Embryonic facial prominence (tissue), 1 donor: ENCODE measurements at regions not wholly inside any gene's neighbourhood (a gene's known extent, or its start where the extent isn't known, plus 50 kb on each side); places are given as distances from the start of the nearest gene placed in this dataset.
"Not testable (repeated sequence)": the region's sequence is repeated elsewhere in the genome, so short reads cannot be mapped to it uniquely, and the experiment has no call there.

Experiments
- DNase-seq: peaks from one replicate; pipeline ENCODE4 v3.0.0-alpha.2; 2016; ENCODE audit errors: extremely low spot score

DNA sequence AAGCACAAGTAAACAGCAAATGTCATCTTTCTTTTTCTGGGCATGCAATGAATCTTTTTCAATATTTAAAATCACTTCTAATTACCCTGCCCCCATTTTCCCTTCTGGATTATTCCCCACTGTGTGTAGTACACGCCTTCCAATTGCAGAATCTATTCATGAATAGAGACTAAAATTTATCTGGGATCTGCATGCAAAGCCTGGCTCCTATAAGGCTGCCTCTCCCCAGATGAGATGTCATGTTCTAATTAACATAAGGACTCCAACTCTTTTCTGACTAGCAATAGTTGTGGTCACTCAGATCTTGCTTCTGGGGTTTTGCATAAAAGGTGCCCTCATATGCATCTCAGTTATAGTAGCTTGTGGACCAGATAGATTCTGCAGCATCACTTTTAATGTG lies 473.5 kb downstream of the BTG1 start:
- no peak for DNase-seq

GRCh38 chr12:91667694-91668093 lies 478.0 kb downstream of the BTG1 start:
- no peak for DNase-seq

GRCh38 chr12:91663744-91664143 lies 481.1 kb upstream of the DCN start:
- no peak for DNase-seq

- no peak for DNase-seq
Observed at GRCh38 chr12:91663310-91663709, 480.7 kb upstream of the DCN start.

- no peak for DNase-seq
Observed at GRCh38 chr12:91662021-91662420, 479.4 kb upstream of the DCN start.

DNA sequence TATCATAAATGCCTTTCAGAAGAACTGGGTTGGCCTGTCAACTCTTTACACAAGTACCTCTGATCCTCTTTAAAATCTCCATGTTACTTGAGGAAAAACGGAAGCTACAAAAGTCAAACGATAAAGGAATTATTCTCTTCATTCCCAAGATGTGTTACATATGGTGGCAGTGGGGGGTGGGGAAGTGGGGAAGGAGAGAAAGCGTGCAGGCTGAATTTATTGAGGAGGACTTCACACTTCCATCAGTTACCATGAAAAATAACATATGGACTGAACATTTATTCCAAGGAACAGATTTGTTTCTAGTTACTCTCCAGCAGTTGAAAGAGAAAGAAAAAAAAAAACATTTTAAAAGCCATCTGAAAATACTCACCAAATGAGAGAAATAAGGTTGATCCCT lies 474.4 kb upstream of the DCN start:
- no peak for DNase-seq

DNA sequence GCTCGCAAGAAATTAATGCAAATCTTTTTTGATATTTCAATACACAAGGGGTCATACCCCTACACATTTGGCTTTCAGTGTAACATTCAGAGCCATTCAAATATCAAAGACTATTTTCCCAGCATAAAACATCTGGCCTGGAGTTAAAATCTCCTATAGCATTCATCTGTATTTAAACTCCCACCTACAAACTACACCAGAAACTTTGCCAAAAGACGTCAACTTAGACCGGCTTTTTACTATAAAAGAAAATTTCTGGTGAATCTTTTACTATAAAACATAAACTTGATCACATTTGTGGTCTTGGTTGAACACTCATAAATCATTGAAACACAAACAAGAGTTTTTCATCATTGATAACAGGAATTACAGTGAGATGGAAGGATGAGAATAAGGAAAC lies 473.3 kb upstream of the DCN start:
- no peak for DNase-seq

- DNase-seq: no peak
Observed at GRCh38 chr12:91654087-91654486, 471.5 kb upstream of the DCN start.

DNA sequence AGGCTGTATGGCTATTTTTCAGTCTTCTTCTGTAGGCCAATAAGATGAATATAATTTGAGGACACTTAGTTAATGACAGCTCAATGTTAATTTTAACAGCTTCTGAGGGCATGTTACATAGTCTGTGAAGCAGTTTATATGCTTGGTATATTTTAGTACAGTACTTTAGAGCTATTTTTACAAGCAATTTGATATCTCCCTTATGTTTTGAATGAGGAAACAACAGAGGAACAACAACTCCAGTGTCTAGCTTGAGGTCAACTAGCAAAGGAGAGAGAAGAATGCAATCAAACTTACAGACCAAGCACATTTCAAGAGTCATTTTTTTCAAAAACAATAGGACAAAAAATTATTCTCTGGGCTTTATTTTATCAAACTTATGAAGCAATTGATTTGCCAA lies 469.1 kb upstream of the DCN start:
- no peak for DNase-seq

DNA sequence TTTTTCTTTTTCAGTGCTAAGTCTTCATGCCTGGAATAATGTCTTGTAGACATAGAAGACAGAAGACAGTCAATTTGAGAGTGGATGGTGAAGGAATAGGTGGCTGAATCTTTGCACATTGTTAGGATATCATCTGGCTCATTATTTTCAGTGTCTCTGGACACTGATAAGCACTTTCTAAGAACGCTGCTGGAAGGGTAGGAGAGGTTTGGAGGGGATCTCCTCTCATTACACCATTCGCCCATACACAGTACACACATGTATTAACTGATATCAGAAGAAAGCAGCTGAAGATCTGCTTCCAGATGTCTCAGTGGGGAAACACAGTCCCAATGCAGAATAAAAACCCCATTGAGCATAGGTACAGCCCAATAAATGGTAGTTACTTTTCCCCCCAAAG lies 461.1 kb upstream of the DCN start:
- no peak for DNase-seq

- DNase-seq: no peak
Observed at GRCh38 chr12:91640021-91640420, 457.4 kb upstream of the DCN start.

DNA sequence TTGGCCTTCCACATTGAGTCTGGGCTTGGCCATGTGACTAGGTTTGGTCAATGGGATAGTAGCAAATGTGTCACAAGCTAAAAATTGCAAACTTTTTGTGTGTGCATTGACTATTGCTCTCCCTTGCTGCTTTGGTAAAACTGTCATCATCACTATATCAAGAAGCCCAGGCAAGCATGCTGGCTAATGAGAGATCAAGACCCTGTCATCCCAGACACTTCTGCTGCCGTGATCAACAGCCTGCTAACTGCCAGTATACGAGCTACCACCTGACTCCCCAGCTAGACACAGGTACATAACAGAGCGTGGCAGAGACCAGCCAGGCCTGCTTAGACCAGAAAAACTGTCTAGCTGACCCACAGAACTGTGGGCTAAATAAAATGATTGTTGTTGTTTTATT lies 456.7 kb upstream of the DCN start:
- no peak for DNase-seq

DNA sequence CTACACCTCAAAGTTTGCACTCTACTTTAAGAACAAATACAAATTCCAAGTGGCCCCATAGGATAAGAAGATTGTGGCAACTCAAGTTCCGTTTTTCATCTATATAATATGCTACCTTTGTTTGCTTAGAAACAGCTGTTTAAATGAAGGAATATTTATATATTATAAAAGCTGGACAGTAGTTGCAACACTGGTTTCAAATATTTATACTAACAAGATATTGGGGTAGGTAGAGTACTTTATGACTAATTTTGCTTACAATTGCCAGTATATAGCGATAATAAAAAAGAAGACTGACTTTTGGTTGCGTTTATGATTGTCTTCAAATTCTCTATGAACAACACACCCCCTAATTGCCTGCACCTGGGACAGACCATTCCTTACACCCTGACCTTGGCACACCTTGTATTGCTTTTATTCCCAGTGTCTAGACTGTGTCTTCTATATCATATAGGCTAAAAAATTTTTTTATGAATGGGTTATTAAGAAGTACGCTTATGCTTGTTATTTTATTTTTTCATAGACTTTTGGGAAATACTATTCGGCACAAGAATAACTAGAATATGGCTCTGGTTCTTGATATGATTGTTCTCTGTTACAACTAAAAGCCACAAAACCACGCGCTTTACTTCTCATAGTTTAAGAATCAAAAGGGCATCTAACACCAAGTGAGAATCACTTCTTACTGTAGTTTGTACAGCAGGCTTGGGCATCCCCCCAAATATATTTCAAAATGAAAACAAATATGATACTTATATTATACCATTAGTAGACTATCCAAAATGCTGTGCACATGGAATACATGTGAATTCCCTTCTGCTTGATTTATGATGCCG lies 455.4 kb upstream of the DCN start:
- no peak for DNase-seq

GRCh38 chr12:91636721-91637120 lies 454.1 kb upstream of the DCN start:
- DNase-seq: no peak

DNA sequence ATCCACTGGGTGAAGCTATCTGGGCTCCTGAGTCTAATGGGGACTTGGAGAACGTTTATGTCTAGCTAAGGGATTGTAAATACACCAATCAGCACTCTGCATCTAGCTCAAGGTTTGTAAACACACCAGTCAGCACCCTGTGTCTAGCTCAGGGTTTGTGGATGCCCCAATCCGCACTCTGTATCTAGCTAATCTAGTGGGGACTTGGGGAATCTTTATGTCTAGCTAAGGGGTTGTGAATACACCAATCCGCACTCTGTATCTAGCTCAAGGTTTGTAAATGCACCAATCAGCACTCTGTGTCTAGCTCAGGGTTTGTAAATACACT lies 451.7 kb upstream of the DCN start:
- DNase-seq: not testable (repeated sequence)

- DNase-seq: no peak
Observed at GRCh38 chr12:91633734-91634357, 451.2 kb upstream of the DCN start.

GRCh38 chr12:91633206-91633605 lies 450.6 kb upstream of the DCN start:
- no peak for DNase-seq

- no peak for DNase-seq
Observed at GRCh38 chr12:91632042-91632786, 449.6 kb upstream of the DCN start.

DNA sequence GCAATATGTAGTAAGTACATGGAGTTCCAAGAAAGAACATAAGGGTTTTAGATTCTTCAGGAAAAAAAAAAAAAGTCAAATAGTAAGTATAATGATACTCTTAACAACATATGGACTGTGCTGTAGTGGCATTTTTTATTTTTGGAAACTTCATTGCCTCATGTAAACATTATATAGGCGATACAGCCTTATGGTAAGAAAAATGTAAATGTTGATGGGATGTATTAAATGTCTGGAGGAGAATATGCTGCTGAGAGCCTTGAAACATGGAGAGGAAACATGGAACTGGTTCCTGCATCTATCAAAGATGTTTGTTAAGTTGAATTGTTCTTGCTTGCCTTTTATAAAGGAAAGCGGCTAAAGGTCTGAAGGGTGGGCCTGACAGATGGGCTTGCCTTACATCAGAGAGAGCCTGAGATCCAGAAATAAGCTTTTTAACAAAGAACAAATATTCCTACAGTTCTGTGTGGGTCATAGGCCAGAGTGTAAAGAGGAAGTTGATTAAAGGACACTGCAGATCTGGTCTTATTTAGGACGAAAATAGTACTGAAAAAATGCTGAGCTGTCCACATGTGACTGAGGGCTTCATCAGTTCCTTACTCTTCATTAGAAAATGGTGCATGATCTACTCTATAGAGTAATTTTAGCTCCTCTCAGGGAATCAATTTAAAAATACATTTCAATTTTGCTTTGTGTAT lies 448.1 kb upstream of the DCN start:
- no peak for DNase-seq

DNA sequence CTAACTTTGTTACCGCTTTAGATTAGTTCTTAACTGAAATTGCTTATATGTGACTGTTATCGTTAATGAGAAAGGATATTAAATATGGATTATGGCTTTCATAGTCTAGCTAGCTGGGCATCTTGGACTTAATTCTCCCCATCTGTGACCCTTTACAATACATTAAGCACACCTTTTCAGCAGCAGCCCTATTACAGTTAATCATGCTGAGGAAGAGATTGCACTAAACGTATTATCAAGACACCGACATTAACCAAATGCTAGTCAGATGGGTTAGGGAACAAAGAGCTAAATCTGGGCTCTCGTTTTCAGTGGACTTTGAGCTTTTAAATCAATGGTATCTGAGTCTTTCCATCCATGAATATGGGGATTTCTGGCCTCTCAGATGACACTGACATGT lies 447.5 kb upstream of the DCN start:
- DNase-seq: no peak

DNA sequence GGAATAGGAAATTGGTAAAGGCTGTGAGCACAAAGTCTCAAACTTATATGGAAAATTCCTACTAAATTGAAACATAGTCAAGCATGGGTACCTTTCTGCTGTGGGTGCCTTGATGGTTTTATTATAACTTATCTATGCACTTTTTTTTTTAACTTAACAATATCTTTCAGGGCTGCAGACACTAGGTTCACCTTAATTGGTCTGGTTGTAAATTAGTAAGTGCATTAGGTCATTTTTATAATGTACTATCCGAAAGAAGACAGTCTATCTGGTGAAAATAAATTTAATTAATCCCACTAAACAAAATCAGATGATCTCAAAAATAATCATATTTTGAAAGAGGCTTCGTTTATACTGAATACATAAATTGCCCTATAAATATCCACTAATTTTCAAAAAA lies 446.8 kb upstream of the DCN start:
- no peak for DNase-seq

GRCh38 chr12:91628656-91629055 lies 446.0 kb upstream of the DCN start:
- no peak for DNase-seq
